ENCODE measurements at regions not wholly inside any gene's neighbourhood (a gene's known extent, or its start where the extent isn't known, plus 50 kb on each side); places are given as distances from the start of the nearest gene placed in this dataset.

DNA sequence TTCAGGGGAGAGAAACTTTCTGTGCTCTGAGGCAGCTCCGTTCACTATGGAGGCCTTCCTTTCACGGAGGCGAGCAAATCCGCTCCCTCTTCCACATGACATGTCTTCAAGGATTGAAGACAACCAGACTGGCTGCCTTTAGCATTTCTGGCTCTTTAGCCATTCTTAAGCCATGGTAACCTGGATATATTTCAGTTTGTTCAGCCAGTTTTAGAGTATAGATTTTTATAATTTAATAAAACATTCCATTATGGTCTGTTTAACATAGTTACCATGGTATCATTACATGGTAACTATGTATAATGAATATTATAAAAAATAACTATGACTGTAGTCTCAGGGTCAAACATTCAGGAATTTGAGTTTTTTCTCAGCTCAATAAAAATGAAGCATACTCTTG lies 54.2 kb upstream of the NFIA start:
- no peak for DNase-seq (ENCODE audit: low read depth)

DNA sequence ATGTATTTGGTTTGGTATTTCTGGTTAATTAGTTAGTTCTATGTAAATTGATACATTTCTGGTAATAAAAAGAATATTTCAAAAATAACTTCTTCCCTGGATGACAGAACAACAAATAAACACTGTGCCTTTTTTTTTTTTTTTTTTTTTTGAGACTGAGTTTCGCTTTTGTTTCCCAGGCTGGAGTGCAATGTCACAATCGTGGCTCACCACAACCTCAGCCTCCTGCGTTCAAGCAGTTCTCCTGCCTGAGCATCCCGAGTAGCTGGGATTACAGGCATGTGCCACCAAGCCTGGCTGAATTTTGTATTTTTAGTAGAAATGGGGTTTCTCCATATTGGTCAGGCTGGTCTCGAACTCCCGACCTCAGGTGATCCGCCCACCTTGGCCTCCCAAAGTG lies 64.3 kb upstream of the NFIA start:
- peak; percentile 15 for DNase-seq (ENCODE audit: low read depth)

DNA sequence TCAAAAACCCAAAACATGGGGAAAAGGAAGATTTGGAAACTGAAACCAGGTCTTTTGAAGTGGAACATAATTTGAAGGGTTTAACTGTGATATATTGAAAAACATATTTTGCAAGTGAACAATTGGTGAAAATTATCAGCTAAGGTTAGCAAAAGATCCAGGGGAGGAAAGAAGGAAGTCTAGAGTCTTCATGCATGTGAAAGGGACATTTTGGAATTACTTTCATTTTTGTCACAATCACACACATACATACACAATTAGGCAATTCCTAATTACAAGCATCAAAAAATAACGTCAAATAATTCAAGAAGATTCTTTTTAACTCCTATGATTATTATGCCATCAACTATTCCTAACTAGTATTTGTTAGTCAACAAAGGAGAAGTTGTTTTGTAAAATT lies 64.7 kb upstream of the NFIA start:
- no peak for DNase-seq (ENCODE audit: low read depth)

DNA sequence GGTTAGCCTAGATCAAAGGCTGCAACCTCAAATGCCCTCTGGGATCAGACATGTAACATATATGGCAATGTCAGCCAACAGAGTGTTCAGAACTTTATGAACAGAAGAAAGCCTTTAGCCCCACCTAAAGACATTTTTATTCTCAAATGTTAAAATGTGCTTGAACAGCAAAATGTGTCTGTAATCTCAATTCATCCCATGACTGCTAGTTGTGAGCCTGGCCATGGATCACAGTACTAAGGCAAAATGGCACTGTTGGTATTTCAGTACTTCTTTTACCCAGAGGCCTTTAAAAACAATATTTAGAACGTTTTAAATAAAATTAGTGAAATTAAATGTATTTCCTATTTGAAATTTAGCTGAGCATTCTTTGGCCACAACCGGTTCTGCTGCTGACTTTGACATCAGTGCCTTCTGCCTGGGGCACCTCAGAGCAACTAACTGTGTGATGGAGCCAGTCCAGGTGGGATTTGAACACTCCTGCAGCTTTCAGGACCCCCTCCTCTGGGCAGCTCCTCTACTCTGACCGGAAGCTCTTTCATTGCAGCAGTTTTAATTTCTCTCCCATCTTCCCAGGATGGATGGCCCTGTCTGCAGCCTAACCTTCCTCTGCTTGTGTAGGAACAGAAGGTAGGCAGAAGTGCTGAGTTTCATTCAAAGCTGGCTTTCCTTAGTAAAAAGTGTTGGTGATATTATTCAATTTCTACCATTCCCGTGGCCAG lies 68.3 kb upstream of the NFIA start:
- DNase-seq (ENCODE audit: low read depth): no peak

DNA sequence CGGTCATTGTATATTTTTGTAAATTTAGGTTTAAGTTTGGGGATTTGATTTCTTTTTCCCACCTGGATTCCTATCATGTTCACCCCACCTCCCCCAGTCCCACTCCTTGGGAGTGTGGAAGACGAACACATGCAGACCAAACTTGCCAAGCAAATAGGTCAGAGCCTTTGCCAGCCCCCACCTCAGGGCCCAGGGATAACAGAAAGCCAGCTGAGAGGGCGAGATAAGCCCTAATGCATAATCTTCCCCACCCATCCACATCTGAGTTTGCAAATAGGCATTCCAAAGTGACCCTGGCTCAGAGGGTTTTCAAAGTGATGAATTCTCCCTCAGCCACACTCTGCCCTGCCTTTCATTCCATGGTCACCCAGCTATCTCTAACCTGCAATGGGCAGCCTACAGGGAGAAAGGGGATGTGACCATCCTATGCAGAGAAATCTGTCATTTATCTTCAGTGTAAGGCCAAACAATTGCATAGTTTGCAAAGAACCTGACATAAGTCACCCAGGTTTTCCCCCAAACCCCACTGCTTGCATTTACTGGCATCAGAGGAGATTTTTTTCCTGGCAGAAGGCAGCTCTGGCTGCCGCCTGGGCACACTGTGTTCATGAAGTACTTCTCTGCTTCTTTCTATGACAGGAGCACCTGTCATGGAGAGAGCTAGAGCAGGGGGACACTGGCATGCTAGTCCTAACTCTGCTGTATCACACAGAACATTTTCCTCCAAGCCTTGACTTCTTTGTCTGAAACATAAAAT lies 69.0 kb upstream of the NFIA start:
- DNase-seq (ENCODE audit: low read depth): no peak

DNA sequence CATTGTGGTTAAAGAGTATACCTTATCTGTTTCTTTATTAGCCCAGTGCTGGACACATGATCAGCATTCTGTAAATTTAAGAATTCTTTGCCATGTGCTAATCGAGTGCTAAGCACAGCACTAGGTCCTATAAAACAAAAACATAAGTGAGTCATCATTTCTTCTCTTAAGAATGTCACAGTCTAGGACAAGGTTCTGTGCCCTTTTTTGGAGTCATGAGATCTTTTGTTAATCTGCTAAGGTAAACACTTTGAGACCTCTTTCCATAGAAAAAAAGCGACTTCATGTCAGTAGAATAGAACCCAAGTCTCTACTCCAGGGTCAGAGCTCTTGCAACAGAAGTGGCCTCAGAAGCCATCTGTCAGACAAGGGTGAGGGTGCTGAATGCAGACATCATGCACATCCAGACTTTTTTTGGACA lies 70.0 kb upstream of the NFIA start:
- DNase-seq (ENCODE audit: low read depth): no peak

DNA sequence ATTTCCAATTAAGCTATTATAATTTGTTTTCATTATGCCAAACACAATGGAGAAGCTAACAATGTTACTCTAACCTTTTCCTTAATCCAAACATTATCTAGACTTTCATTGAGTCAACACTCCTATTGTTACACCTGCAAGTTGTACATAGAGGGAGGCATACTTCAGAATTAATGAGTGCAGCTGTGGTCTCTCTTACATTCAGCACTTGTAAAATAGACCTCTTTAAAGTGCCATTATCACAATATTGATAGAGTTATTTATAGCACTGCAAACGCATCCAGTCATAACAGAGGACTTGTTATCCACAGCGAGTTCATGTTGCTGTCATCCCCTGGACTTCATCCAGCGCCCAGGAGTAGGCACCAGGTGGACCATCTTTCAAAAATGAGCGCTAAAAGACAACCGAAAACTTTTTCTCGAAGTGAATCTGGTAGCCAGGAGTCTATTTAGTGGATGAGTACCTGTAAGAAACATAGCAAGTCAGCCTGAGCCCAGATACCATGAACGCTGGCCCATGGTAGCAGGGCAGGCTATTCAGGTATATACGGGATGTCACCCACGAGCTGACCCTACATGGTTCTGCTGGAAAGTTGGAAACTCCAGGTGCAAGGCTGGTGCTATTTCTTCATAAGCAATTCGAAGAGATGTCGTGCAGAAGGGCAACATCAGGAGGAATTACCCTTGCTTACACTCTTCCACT lies 70.6 kb upstream of the NFIA start:
- no peak for DNase-seq (ENCODE audit: low read depth)

DNA sequence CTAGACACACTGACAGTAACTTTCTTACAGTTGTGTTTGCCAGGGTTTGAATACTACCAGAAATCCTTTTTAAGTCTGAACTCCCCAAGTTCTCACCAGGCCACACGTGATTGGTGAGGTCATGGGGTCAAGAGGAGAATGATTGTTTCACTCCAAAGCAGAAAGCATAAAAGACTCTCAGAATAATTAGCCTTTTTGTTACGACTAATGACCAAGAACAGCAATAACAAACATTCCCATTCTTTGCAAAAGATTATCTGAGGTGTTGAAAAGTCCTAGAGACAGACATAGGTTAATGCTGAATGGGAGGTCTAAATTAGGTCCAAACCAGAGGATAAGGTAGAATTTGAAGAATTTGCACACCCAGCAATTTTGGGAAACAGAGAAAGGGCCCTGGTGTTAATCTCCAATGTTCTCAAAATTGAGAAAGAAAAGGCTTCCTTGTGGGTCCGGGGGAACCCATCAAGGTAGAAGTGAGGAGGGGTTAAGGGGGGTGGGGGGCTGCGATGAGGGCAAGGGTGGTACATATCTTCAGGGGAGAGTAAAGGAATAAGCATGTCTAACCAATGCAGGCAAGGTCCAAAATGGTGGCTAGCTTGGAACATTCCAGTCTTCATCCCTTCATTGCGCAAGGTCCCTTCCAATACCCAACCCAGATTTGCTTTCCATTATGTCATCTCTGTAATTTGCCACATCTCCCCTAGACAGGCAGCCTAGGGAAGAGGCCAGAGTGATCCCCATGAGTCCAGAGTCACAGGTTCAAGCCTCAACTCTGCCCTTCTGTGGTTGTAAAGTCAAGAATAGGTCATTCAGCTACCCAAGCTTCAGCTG lies 74.6 kb upstream of the NFIA start:
- no peak for DNase-seq (ENCODE audit: low read depth)

DNA sequence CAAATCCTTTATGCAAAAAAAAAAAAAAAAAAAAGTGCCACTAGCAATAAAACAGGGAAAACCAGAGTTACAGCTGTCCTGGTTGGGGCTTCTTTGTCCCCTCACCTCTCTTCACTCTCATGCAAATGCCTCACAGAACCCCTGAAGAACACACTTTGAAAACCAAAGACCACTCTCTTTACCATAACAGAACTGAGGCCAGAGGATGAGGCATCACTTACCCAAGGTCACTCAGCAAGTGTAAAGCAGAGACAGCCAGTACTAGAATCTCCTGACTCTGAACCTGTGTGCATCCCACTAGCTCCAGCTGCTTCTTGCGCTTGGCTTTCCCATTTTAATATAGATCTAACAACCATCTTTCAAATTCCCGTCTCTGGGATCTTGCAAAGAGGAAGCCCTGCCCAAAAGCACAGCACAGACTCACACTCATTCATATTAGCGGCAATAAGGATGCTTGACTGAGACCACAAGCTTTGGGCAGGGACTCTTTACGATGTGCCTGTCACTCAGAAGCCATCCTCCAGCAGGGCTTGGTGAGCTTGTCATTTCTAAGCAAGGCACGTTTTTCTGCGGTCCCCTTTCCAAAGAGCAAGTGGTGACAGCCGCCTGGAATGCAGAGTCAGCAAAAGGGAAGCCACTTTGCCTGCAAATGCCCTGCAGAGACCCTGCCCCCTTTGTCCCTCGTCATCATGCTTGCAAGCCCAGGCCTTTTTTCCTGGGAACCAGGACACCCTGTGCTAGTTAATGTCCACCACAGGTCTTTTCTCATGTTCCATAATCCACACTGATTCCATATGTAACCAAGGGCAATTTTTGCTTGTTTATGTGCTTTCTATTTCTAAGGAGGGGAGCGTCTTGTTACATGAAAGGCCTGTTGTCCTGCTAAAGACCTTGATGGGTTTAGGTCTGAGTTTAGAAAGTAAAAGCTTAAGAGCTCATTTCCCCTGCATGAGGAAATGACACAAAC lies 76.5 kb upstream of the NFIA start:
- no peak for DNase-seq (ENCODE audit: low read depth)

DNA sequence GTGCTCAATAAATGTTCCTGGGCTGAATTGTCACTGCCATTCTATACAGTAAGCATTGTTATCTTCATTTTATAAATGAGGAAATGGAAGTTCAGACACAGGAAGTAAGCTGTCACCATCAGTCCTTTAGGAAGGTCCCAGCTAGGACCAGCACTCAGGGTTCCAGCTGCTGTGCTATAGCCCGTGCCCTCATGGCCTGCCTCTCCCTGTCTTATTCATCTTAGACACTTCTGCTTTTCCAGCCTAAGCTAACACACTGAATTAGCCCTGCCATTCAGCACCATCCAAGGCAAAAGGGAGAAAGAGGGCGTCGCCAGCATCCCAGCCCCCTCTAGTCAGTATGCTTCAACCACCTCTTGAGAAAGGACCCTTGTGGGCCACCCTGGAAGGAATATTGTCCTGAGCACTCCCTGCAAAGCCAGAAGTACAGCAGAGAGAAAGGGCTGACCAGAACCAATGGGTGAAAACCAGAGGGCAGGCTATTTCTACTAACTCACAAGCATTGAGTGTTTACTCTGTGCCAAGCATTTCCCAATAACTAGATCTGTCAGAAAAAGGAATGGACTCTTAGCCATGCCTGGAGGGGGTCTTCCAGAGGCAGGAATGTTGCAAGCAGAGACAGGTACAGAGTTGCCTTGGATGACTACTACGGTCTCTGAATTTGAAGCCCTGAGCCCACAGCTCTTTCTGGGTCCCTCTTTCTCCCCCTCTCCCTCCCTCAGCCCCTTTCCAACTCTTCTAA lies 77.9 kb upstream of the NFIA start:
- DNase-seq (ENCODE audit: low read depth): no peak

DNA sequence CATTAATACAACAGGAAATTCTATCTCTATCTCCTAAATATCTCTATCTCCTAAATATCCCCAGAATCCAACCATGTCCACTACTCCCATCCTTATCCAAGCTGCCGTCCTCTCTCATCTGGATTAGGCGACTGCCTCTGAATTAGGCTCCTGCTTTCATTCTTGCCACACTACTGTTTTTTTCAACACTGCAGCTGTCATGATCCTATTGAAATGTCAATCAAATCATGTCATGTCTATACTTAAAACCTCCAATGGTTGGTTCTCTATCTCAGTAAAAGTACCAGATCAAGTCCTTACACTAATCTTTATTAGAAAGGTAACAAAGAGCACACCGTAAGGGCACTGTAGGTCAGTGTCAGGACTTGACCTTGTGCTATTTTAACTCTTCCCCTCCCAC lies 82.0 kb upstream of the NFIA start:
- DNase-seq (ENCODE audit: low read depth): no peak

DNA sequence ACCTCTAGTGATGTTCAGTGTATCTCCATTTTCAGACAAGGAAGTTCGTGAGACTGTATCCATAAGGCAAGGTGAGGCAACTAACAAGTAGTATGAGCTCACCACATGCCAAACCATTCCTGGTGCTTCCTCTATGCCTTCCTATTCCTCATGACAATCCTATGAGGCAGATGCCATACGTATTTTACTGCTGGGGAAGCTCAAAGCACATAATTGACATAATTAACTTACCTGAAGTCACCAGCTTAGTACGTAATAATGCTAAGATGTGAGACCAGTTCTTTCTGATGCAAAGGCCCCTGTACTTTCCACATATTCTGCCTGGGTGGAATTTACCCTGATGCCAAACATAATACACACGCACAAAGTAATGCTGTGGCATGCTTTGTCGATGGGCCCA lies 83.6 kb upstream of the NFIA start:
- no peak for DNase-seq (ENCODE audit: low read depth)

DNA sequence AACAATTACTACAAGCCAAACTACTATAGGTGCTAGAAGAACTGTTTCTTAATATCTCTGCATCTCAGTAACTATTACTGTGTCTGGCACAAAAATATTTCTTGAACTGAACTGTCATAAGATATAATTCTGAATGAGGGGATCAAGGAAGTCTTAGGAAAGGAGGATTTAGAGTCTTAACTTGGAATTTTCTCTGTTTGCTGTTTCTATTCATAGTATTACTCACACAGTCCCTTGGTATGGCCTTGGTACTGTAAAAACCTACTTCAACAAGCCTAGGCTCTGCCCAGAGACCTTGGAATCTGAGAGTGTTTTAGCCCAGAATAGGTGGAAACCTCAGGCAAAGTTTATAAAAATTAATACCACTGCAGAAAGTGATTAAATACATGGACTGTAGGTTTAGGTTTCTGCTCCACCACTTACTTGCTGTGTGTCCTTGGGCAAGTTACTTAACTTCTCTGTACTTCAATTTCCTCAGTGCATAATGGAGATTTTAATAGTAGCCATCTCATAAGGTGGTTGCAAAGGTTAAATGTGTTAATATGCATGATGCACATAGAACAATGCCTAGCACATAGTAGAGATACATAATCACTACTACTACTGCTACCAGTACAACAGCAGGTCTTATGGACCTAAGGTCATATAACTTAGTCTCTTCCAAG lies 87.4 kb upstream of the NFIA start:
- no peak for DNase-seq (ENCODE audit: low read depth)

DNA sequence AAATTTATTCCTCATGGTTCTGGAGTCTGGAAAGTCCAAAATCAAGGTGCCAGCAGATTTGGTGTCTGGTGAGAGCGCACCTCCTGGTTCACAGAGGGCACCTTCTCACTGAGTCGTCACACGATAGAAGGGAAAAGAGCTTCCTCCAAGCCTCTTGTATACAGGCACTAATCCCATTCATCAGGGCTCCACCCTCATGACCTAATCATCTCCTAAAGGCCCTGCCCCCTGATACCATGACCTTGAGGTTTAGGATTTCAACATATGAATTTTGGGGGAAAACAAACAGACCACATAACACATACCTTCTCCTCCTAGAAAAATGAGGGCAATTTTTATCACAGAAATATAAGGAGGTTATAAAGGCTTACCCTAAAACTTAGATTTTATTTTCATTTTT lies 88.0 kb upstream of the NFIA start:
- DNase-seq (ENCODE audit: low read depth): no peak

DNA sequence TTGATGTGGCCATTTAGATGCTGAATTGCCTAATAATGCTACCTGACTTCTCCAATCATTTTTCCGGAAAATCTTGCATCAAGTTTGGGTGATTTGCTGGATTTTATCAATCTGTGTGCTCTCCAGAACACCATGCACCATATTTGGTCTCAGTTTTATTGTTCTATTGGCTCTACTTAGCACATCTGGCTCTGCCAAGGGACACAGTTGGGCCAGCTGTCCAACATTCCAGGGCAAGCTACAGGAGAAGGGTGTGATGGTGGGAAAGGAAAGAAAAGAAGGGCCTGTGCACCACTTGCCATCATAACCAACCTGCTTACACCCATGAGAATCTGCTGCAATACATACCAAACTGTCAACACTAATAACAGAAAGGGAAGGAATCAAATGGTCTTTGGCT lies 90.2 kb upstream of the NFIA start:
- no peak for DNase-seq (ENCODE audit: low read depth)

DNA sequence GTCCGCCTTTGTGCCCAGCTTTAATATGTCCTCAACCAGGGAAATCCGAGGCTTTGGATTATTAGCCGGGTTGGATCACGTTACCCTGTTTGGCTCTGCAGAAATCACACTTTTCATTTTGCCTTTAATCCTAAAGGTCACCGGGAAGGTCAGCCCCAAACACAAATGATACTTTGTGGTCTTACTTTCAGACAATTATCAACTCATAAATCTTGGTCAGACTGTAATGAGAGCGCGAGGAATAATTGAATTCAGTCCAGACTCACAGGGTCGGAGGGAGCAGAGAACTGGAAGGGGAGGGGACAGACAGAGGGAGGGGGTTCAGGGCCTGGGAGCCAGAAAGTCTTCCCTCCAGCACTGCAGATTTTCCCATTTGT lies 91.7 kb upstream of the NFIA start:
- DNase-seq (ENCODE audit: low read depth): no peak

DNA sequence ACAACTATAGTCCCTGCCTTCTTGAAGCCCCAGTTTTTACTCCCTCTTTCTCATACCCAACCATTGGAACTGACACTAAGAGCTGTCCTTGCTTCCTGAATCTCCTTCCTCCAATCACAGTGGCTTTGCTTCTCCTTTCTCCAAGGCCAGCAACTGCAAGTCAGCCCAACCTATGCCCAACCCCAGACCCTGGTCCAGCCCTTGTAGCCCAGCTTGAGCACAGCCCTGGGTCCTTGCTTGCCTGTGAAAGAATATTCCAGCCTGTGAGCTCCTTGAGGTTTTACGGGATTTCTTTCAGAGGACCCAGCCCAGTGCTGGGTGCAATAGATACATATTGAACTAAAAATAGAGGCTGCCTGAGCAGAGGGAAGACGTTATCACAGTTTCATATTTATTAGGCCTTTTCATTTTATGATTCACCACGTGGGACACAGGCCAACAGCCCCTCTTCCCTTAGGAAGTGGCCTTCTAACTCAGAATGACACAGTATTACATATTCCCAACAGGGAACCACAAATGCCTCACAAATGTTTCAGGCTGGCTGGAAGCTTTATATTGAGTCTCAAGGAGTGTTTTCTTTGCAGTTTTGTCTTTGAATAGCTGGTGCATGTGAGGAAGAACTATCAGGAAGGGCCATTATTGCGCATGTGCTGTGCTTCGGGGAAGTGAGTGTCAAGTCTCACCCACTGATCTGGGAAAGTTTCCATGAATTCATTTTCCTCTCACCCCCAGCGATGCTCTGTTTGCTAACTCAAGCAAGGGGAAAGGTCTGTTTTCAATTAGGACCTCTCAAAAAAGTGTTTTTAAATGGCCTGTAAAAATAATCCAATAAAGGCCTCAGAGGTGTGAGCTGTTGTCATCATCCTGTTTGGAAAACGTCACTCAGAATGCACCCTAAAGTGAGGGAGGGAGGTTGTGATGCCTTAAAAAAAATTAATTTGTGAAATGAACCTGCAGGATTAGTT lies 92.3 kb upstream of the NFIA start:
- peak; percentile 82 for DNase-seq (ENCODE audit: low read depth)

DNA sequence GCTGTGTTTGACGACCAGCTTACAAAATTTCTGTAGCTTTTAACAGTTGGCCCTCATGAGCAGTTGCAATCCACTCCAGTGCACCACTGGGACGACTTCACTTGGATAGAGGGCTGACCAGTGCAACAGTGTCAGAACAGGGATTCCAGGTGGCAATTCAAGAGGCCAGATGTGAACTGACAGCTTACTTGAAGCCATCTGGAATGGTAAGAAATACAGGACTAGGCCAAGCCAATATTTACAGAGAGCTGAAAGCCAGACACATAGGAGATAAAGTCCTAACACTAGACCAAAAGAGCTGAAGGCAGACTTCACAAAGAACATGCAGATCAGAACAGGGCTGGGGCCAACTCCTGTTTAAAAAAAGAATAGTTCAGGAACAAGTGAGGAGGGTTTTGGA lies 93.5 kb upstream of the NFIA start:
- no peak for DNase-seq (ENCODE audit: low read depth)

DNA sequence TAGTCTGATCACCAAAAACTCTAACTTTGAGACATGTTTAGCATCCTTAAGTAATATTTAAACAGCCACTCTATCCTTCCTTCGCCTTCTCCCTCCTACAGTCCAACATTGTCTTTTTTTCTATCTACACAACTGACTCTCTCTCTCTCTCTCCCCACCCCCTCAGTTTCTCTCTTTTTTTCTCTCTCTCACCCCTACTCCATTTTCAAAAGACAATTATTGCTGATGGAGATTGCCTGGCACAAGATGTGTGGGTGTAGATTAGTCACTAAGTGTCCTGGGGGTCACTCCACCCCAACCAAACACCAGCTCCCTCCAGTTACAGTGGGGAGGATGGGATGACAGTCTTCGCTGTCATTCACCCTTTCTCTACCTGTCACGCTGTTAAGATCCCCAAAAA lies 94.5 kb upstream of the NFIA start:
- no peak for DNase-seq (ENCODE audit: low read depth)
